ENCODE measurements at regions not wholly inside any gene's neighbourhood (a gene's known extent, or its start where the extent isn't known, plus 50 kb on each side); places are given as distances from the start of the nearest gene placed in this dataset.

- no peaks in the 10 kb centered on the region for H3K9me2 ChIP-seq (replicated peaks; ENCODE audit: insufficient read depth, low read length)
- no peak overlapping the region for H3K27ac ChIP-seq (ENCODE audit: low read depth, low read length)
- H3K79me2 ChIP-seq (ENCODE audit: insufficient read depth, low read length), result no peaks in the 10 kb centered on the region
- H3K36me3 ChIP-seq (ENCODE audit: low read length), result no peaks in the 10 kb centered on the region
- H2AFZ ChIP-seq (ENCODE audit: low read depth, low read length, severe bottlenecking), result no peak overlapping the region
- no peak overlapping the region for H3K9ac ChIP-seq (ENCODE audit: low read length)
- no peak for TF ChIP-seq CTCF (IDR thresholded peaks at IDR 0.05; ENCODE audit: insufficient read depth, low read length, poor library complexity, severe bottlenecking)
- TF ChIP-seq EZH2phosphoT487 (conservative IDR thresholded peaks at IDR 0.05; ENCODE audit: low read length), result no peak
- H4K20me1 ChIP-seq (ENCODE audit: low read depth, low read length), result no peaks in the 10 kb centered on the region
- no peaks in the 10 kb centered on the region for H3K27me3 ChIP-seq (ENCODE audit: low read length)
- H3F3A ChIP-seq (ENCODE audit: insufficient read depth), result no peaks in the 10 kb centered on the region
- H3K9me3 ChIP-seq (ENCODE audit: insufficient read depth, low read length), result no peaks in the 10 kb centered on the region; the same call in 1 of the 2 replicates
- H3K4me2 ChIP-seq (ENCODE audit: low read depth, low read length, poor library complexity, severe bottlenecking), result no peak overlapping the region
- H3K4me3 ChIP-seq (ENCODE audit: insufficient read depth, low read length, poor library complexity, severe bottlenecking), result no peak overlapping the region
These were observed 286.4 kb downstream of the TXNL1 start for GRCh38 chr18:56351911-56352500.

- no peak overlapping the region for H3K4me2 ChIP-seq (ENCODE audit: low read depth, low read length, poor library complexity, severe bottlenecking)
- no peak overlapping the region for H3K27ac ChIP-seq (ENCODE audit: low read depth, low read length)
- H3K9me3 ChIP-seq (ENCODE audit: insufficient read depth, low read length), result no peaks in the 10 kb centered on the region
- no peak overlapping the region for H2AFZ ChIP-seq (ENCODE audit: low read depth, low read length, severe bottlenecking)
- H3K79me2 ChIP-seq (ENCODE audit: insufficient read depth, low read length), result no peaks in the 10 kb centered on the region
- no peak overlapping the region for H3K4me3 ChIP-seq (ENCODE audit: insufficient read depth, low read length, poor library complexity, severe bottlenecking)
- H3K9me2 ChIP-seq (replicated peaks; ENCODE audit: insufficient read depth, low read length), result 0 out of 2 replicates have a peak, but pooled peaks cover 4% of the 10 kb centered on the region
- no peak overlapping the region for H3K9ac ChIP-seq (ENCODE audit: low read length)
- H4K20me1 ChIP-seq (ENCODE audit: low read depth, low read length), result no peaks in the 10 kb centered on the region
- no peaks in the 10 kb centered on the region for H3K36me3 ChIP-seq (ENCODE audit: low read length)
- H3F3A ChIP-seq (ENCODE audit: insufficient read depth), result no peaks in the 10 kb centered on the region
- no peak for TF ChIP-seq CTCF (IDR thresholded peaks at IDR 0.05; ENCODE audit: insufficient read depth, low read length, poor library complexity, severe bottlenecking)
- no peaks in the 10 kb centered on the region for H3K27me3 ChIP-seq (ENCODE audit: low read length)
These were observed 300.9 kb downstream of the TXNL1 start for GRCh38 chr18:56337507-56337906.

- TF ChIP-seq EZH2phosphoT487 (conservative IDR thresholded peaks at IDR 0.05; ENCODE audit: low read length) (no peak), CTCF (IDR thresholded peaks at IDR 0.05; ENCODE audit: insufficient read depth, low read length, poor library complexity, severe bottlenecking) (no peak)
- H3F3A ChIP-seq (ENCODE audit: insufficient read depth), result no peaks in the 10 kb centered on the region
- no peaks in the 10 kb centered on the region for H3K79me2 ChIP-seq (ENCODE audit: insufficient read depth, low read length)
- H3K36me3 ChIP-seq (ENCODE audit: low read length), result no peaks in the 10 kb centered on the region
- H3K4me2 ChIP-seq (ENCODE audit: low read depth, low read length, poor library complexity, severe bottlenecking), result no peak overlapping the region
- no peak overlapping the region for H3K4me3 ChIP-seq (ENCODE audit: insufficient read depth, low read length, poor library complexity, severe bottlenecking)
- H3K9me3 ChIP-seq (ENCODE audit: insufficient read depth, low read length), result no peaks in the 10 kb centered on the region
- no peak overlapping the region for H2AFZ ChIP-seq (ENCODE audit: low read depth, low read length, severe bottlenecking)
- H3K27ac ChIP-seq (ENCODE audit: low read depth, low read length), result no peak overlapping the region
- 0 out of 2 replicates have a peak, but pooled peaks cover 4% of the 10 kb centered on the region for H3K9me2 ChIP-seq (replicated peaks; ENCODE audit: insufficient read depth, low read length)
- H3K9ac ChIP-seq (ENCODE audit: low read length), result no peak overlapping the region
- no peaks in the 10 kb centered on the region for H3K27me3 ChIP-seq (ENCODE audit: low read length)
- H4K20me1 ChIP-seq (ENCODE audit: low read depth, low read length), result no peaks in the 10 kb centered on the region
These were observed 304.6 kb downstream of the TXNL1 start for GRCh38 chr18:56333839-56334238.

All from SU-DHL-6 (cell line).